ENCODE measurements at regions not wholly inside any gene's neighbourhood (a gene's known extent, or its start where the extent isn't known, plus 50 kb on each side); places are given as distances from the start of the nearest gene placed in this dataset.

DNA sequence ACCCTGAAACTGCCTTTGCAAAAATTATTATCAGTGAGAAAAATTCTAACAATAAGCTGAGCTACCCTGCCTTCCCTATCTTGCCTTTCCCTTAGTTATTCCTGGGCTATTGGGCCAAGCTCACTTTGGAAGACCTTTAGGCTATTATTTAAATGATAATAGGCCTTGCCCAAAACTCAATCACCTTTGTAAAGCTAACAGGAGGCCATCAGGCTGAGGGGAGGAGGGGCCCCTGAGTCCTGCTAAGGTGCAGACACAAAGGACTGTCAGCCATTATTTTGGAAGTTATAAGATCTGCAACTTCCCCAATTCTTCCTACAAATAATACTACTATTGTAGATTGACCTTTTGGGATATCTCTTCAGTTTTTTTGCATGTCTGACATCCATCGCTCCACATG lies 278.8 kb upstream of the DIAPH2 start:
- ATAC-seq (no peak), DNase-seq (no peak)
- no peak overlapping the region for H3K27ac ChIP-seq (ENCODE audit: low read length)
- H3K4me3 ChIP-seq (ENCODE audit: low read length): no peak overlapping the region
- H3K36me3 ChIP-seq (ENCODE audit: control insufficient read depth, insufficient read depth, low read length): no peaks in the 10 kb centered on the region
- Mint-ChIP-seq H3K27me3 (ENCODE audit: low read depth in 2 of 2) (no peaks in the 10 kb centered on the region), H3K4me3 (no peak overlapping the region), H3K27ac (no peak overlapping the region), H3K36me3 (no peaks in the 10 kb centered on the region), H3K4me1 (no peaks in the 10 kb centered on the region), H3K9me3 (peaks cover 0 to 2% of the 10 kb centered on the region in 2 donors)
- no peak for TF ChIP-seq CTCF (IDR thresholded peaks at IDR 0.05)
- H3K9me3 ChIP-seq (ENCODE audit: control insufficient read depth, insufficient read depth, low read length): no peaks in the 10 kb centered on the region
- 94% methylated on average over 1 of the region's 1 CpG for WGBS (ENCODE audit: insufficient coverage)
- H3K27me3 ChIP-seq (ENCODE audit: control insufficient read depth, insufficient read depth, low read length): no peaks in the 10 kb centered on the region
- intact Hi-C loops (cut with micrococcal nuclease): no loop called here
- no peaks in the 10 kb centered on the region for H3K4me1 ChIP-seq (ENCODE audit: control insufficient read depth, insufficient read depth, low read length)

DNA sequence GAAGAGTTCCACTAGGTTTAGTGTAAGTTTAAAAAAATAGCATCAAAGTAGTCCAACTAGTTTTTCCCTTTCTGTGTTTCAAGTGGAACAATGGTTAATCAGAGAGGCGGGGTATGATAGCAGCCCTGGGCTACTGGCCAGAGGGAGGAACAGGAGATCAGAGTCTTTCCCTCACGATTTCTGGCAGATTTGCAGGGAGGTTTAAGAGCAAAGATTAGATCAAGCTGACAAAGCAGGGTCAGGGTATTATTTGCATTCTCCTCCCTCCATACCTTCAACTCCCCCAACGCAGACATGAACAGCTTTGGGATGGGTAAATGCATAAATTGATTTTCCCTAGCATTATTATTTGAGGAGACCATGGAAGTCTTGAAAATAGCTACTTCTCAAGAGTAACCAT lies 277.6 kb upstream of the DIAPH2 start:
- Mint-ChIP-seq H3K9me3 (peaks cover 0 to 2% of the 10 kb centered on the region in 2 donors), H3K4me3 (no peak overlapping the region), H3K27ac (no peak overlapping the region), H3K27me3 (ENCODE audit: low read depth in 2 of 2) (no peaks in the 10 kb centered on the region), H3K36me3 (no peaks in the 10 kb centered on the region), H3K4me1 (no peaks in the 10 kb centered on the region)
- DNase-seq: no peak
- H3K27ac ChIP-seq (ENCODE audit: low read length): no peak overlapping the region
- no peaks in the 10 kb centered on the region for H3K27me3 ChIP-seq (ENCODE audit: control insufficient read depth, insufficient read depth, low read length)
- intact Hi-C loops (cut with micrococcal nuclease): no loop called here
- no peaks in the 10 kb centered on the region for H3K9me3 ChIP-seq (ENCODE audit: control insufficient read depth, insufficient read depth, low read length)
- no peak for ATAC-seq
- H3K4me3 ChIP-seq (ENCODE audit: low read length): no peak overlapping the region
- TF ChIP-seq CTCF (IDR thresholded peaks at IDR 0.05): no peak
- WGBS (ENCODE audit: insufficient coverage): 83% methylated on average over 1 of the region's 3 CpGs
- H3K36me3 ChIP-seq (ENCODE audit: control insufficient read depth, insufficient read depth, low read length): no peaks in the 10 kb centered on the region
- H3K4me1 ChIP-seq (ENCODE audit: control insufficient read depth, insufficient read depth, low read length): no peaks in the 10 kb centered on the region

GRCh38 chrX:96407501-96407900 lies 277.1 kb upstream of the DIAPH2 start:
- DNase-seq: no peak
- no CpG with 5 or more reads among the region's 2 CpGs for WGBS (ENCODE audit: insufficient coverage)
- H3K9me3 Mint-ChIP-seq: peaks cover 0 to 2% of the 10 kb centered on the region in 2 donors
- Histone ChIP-seq H3K9me3 (ENCODE audit: control insufficient read depth, insufficient read depth, low read length) (no peaks in the 10 kb centered on the region), H3K4me3 (ENCODE audit: low read length) (no peak overlapping the region), H3K36me3 (ENCODE audit: control insufficient read depth, insufficient read depth, low read length) (no peaks in the 10 kb centered on the region), H3K27me3 (ENCODE audit: control insufficient read depth, insufficient read depth, low read length) (no peaks in the 10 kb centered on the region), H3K4me1 (ENCODE audit: control insufficient read depth, insufficient read depth, low read length) (no peaks in the 10 kb centered on the region), H3K27ac (ENCODE audit: low read length) (no peak overlapping the region)
- no peaks in the 10 kb centered on the region for H3K4me1 Mint-ChIP-seq
- no peaks in the 10 kb centered on the region for H3K27me3 Mint-ChIP-seq (ENCODE audit: low read depth in 2 of 2)
- no peak overlapping the region for H3K4me3 Mint-ChIP-seq
- intact Hi-C loops (cut with micrococcal nuclease): no loop called here
- no peak for ATAC-seq
- no peak for TF ChIP-seq CTCF (IDR thresholded peaks at IDR 0.05)
- no peaks in the 10 kb centered on the region for H3K36me3 Mint-ChIP-seq
- no peak overlapping the region for H3K27ac Mint-ChIP-seq

DNA sequence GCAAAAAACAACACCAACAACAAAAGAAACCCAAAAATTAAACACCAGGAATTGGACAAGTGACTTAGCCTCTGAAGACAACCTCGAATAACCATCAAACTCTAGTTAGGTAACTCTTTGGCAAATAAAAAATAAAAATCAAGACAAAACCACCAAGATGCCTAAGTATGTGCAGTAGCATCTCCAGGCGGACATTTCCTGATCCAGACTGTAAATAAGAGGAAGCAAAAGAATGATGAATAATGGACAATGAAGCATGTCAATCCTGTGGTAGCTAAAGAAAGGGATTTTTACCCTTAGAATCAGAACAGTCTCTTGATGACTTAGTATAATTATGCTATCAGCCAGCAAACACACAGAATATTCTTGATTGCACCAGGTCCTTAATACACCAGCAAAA lies 276.7 kb upstream of the DIAPH2 start:
- H3K27me3 Mint-ChIP-seq (ENCODE audit: low read depth in 2 of 2): no peaks in the 10 kb centered on the region
- no peak overlapping the region for H3K27ac ChIP-seq (ENCODE audit: low read length)
- H3K4me1 ChIP-seq (ENCODE audit: control insufficient read depth, insufficient read depth, low read length): no peaks in the 10 kb centered on the region
- no peak overlapping the region for H3K4me3 Mint-ChIP-seq
- no peak overlapping the region for H3K4me3 ChIP-seq (ENCODE audit: low read length)
- no peak overlapping the region for H3K27ac Mint-ChIP-seq
- H3K27me3 ChIP-seq (ENCODE audit: control insufficient read depth, insufficient read depth, low read length): no peaks in the 10 kb centered on the region
- peaks cover 0 to 2% of the 10 kb centered on the region in 2 donors for H3K9me3 Mint-ChIP-seq
- H3K9me3 ChIP-seq (ENCODE audit: control insufficient read depth, insufficient read depth, low read length): no peaks in the 10 kb centered on the region
- no peaks in the 10 kb centered on the region for H3K4me1 Mint-ChIP-seq
- H3K36me3 ChIP-seq (ENCODE audit: control insufficient read depth, insufficient read depth, low read length): no peaks in the 10 kb centered on the region
- intact Hi-C loops (cut with micrococcal nuclease): no loop called here
- TF ChIP-seq CTCF (IDR thresholded peaks at IDR 0.05): no peak
- no peaks in the 10 kb centered on the region for H3K36me3 Mint-ChIP-seq
- DNase-seq (no peak), ATAC-seq (no peak)
- 100% methylated on average over 1 of the region's 2 CpGs for WGBS (ENCODE audit: insufficient coverage)
